Right kidney (tissue), 1 donor: ENCODE measurements at regions not wholly inside any gene's neighbourhood (a gene's known extent, or its start where the extent isn't known, plus 50 kb on each side); places are given as distances from the start of the nearest gene placed in this dataset.

Experiments
- DNase-seq: peaks from one replicate; pipeline ENCODE4 v3.0.0-alpha.2; 2016

DNA sequence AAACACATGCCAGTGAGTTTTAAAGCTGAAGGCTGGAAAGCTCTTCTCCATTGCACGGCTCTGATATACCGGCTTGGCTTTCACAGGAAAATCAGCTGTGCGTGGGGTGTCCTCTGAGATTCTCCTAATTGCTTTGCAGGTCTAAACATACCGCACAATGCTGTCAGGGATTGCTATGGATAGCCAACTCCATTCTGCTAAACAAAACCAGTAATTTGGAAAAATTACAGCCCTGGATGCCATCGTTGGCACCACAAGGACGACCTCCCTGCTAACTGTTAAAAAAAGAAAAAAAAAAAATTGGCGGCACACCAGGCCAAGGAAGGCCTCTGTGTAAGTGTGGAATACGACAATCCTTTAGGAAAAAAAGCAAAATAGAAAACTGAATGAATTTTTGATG lies 118.6 kb upstream of the ADARB2 start:
- DNase-seq = no peak

DNA sequence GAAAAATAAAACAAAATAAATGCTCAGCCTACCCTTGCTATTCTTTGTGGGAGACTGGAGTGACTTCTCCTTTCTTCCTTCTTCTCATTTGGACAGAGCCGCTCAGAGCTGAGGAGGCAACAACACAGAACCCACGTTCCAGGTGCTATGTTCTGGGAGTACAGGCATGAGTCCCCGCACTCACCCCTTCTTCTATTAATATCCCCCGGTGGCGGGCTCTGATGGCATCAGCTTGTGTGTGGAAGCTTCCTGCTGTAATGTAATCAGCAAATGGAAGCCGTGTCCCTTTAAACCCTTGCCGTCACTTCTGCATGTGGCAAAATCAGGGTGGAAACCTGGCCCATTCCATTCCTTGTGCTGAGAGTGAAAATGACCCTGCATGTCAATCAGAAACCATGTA lies 116.9 kb upstream of the ADARB2 start:
- no peak for DNase-seq

DNA sequence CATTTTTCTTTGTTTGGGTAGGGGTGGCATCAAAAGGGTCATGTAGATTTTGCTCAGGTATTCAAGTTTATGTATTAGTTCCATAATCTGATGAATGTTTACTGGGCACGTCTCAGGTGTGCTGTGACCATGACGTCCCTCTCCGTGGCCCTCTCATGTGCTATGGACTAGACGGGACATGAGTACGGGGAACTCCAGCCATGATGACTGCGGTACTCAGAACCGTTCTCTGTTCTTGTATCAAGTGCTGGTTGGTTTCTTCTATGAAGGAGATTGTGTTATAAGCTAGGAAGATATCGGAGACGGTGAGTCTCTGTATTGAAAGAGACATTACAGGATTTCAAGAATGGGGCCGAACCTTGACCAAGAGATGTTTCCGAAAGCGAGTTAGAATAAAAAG lies 116.5 kb upstream of the ADARB2 start:
- no peak for DNase-seq

DNA sequence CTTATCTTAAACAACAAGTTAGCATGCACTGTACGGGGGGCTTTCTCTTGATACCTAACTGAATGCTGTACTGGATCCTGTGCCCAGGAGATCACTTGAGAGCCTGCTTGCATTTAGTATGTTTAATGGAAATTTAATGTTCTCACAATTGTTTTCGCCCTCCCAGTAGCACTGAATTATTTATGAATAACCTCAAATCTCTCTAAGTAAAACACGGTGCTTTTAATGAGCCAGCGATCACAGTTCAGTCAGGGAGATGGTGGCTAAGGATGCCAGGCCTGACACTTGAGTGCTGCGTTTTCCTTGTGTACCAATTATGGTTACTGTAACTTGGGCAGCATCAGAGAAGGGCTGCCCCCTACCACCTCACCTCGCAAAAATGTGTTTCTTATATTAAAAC lies 115.5 kb upstream of the ADARB2 start:
- DNase-seq = no peak

DNA sequence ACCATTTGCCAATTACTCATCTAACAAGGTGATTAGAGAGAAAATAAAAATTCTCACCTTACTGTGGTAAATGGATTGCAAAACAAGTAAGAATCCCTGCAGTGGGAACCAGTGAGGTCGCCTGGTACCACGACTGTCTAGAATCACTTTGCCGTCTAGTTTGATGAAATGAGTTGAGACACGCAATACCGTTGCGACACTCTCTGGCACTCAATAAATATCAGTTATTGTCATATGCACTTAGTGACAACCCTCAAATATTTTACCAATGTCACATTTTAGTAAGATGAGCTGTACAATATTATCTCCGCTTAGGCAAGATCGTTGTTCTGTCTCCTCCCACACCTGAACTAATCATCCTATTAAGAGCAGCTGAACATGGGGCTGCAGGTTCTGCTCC lies 114.4 kb upstream of the ADARB2 start:
- DNase-seq = no peak

DNA sequence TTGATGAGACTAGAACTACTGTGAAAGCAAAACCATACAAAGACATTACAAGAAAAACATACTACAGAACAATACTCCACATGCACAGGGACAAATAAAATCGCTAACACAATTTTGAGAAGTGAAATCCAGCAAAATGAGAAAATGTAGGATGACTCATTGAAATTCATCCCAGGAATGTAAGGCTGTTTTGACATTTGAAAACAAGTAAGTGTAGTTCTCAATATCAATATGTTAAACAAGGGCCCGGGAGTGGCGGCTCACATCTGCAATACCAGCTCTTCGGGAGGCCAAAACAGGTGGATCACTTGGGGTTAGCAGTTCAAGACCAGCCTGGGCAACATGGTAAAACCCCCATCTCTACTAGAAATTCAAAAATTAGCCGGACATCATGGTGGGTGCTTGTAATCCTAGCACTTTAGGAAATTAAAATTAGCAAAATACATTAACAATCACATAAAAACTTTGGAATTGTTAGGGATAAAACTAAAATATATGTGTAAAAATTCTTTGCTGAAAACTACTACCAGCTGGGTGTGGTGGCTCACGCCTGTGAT lies 113.7 kb upstream of the ADARB2 start:
- no peak for DNase-seq

DNA sequence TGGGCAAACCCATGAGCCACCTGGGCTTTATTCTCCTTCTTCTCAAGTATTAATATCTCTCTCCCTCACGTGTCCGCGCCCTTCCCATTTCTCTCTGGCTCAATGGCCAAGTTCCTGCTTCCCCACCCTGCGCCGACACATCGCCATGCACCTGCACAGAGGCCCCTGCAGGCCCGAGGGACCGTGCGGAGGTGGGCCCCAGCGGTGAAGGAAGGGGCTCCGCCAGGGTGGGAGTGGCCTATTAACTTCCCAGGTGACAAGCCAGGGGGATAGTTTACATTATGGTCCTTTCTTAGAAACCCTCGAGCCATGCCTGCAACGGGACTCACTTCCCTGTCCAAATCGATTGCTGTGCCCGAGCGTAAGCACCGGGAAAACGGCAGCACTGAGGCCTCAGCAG lies 110.0 kb upstream of the ADARB2 start:
- DNase-seq = no peak

DNA sequence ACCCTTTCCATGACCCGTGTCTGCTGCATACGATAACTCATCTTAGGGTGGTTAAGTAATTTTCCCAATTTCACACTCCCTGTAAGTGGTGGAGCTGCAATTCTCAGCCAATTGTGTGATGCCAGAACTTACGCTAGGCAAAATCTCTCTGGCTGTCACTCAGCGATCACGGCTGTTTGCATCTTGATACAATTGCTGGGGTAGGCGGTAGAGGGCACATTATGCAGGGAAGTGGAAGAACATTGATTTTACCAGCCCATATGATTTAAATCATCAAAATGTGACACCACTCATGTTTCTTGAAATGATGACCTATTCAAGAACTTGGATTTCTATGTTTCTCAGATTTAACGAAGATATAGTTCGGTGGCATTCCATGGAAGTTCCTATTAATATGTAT lies 108.7 kb upstream of the ADARB2 start:
- no peak for DNase-seq

DNA sequence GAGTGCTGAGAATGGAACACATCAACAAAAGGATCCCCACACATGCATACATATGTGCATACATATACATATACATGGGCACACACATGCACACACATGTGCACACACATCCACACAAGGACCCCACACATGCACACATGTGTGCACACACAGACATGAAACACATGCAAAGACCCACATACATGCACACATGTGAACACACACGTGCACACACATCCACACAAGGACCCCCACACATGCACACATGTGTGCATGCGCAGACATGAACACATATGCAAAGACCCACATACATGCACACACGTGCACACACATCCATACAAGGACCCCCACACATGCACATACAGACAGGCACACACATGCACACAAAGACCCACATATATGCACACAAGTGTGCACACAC lies 104.4 kb upstream of the ADARB2 start:
- DNase-seq = no peak

DNA sequence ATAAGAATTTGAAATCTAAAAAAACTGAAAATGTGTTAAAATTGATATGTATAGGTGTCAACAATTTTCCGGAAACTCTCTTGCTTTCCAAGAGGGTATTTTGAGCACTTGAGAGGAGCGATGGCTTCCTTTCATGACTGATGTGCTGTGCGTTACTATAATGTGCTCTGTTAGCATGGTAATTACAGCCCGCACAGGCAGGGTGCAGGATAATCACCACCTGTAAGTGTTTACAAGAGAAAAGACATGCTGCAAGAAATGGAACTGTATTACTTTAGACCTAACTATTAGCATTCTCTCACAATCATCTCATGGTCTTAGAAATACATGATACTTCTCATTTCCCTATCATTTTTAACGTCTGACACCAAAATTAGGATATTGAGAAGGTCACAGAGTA lies 92.4 kb upstream of the ADARB2 start:
- no peak for DNase-seq

DNA sequence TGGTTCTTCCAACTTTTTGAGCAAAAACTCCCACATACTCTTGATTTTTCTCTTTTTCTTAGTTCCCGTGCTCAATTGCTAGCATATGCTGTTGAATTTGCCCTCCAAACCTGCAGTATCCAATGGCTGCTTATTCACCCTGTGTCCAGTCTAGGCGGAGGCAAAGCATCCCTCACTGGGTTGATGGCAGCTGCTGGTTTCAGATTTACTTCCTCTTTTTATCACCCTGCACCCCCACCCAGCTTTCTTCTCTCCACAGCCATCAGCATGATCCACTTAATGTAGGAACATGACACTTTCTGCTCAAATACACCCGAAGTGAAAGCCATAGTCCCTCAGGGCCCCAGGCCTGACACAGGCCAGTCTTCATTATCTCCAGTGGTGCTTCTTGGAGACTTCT lies 87.6 kb upstream of the ADARB2 start:
- no peak for DNase-seq

DNA sequence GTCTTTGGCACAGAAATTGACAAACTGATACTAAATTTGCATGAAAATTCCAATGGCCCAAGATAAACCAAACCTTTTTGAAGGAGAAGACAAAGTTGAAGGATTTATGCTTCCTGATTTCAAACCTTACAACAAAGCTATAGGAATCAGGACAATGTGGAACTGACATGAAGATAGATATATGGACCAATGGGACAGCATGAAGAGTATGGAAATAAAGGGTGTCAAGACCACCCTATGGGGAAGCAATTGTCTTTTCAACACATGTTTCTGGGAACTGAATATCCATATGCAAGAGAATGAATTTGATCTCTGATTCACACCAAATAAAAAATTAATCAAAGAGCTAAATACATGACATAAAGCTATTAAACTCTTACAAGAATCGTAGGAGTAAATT lies 77.2 kb upstream of the ADARB2 start:
- no peak for DNase-seq

DNA sequence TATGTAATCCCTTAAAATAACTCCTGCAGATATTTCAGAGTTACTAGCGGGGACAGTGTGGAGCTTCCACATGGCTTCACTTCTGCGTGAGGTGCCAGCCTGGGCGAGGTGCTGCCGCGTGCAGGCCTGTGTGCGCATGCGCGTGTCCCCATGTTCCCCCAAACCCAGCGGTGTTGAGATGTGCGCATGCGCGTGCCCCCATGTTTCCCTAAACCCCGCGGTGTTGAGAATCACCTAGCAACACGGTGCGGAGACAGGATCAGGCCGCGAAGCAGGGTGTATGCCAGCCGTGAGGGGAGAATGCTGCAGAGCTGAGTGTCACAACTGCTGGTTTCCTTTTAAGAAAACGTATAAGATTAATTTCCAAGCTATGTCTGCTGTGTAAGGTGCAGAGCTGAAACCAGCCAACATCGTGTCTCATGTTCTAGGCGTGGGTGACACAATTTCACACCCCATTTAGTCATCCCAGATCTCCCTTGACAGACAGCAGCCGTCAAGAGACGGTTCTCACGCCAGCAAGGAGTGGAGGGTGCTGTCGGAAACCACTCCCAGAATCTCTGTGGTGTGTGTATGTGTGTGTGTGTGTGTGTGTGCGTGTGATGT lies 71.9 kb upstream of the ADARB2 start:
- DNase-seq = no peak

DNA sequence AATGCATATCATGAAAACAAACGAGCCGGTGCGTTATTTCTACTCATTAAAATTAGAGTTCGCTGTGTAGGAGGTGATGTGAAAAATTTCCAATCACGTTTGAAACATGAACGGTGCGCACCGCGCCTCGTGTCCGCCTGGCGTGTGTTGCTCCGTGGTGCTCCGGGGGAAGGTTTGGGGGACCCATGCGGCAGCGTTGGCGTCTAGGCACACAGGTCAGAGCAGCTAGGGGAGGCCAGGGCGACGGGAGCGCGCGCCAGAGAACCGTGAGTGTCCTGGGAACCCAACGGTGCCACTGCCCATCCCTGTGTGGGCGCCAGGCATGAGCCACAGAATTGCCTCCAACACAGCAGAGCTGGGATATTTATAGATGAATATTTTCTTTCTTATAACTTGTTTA lies 70.6 kb upstream of the ADARB2 start:
- DNase-seq = no peak

DNA sequence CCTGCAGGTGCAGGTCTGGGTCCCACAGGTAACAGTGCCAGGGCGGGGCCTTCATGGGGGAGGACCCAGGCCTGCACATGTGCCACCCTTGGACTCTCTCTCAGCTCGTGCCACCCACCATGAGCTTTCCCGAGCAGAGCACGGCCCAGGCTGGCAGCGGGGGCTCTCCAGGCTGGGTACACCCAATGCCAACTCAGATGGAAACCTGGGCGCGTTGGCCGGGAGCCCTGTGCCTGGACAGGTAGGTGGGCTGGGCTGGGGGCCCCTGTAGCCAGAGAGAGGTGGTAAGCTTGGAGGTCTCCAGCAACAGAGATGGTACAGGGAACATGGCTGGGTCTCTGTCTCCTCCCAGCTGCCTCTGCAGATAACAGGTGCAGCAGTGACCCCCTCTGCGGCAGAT lies 69.9 kb upstream of the ADARB2 start:
- no peak for DNase-seq

DNA sequence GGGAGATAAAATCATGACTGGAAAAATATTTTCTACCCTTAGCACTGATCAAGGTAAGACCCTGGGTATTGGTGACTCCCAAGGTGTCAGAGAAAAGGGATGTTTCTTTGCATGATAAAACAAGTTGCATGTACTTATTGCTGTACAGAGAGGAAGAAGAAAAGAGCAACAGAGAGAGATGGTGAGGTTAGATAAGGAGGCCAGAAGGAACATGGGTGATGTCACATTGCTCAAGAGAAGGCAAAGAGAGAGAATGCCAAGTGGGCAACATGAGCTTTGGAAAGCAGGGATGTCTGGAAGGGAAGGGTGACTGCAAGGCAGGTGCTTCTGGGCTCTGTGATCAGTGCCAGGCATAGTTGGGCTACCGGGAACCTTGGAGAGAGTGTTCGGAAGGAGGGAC lies 65.1 kb upstream of the ADARB2 start:
- no peak for DNase-seq

DNA sequence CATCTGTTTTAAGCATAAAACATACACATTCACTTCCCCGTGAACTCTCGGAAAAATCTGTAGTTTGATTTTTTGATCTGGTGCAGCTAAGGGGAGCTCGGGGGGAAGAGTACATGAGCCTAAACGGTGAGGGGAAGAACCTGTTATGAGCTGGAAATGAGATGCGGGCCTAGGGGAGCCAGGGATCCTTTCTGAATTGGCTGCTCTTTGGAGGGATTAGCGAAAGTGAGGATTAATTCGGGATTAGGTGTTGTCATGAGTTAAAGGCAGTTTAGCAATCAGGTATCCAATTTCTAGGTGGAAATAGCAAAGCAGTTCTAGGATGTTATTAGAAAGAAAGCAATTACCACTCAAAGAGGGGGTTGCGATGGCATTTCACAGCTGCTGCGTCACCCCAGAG lies 51.1 kb upstream of the ADARB2 start:
- DNase-seq = no peak
